C4-2B (cell line): ENCODE measurements at regions not wholly inside any gene's neighbourhood (a gene's known extent, or its start where the extent isn't known, plus 50 kb on each side); places are given as distances from the start of the nearest gene placed in this dataset.

Experiments used
- CTCF ChIP-seq: fragments of 450-650 bp; conservative IDR thresholded peaks from 2 replicates; pipeline ENCODE4 v1.5.1; 2017; ENCODE audit warnings: mild to moderate bottlenecking
- ZFX ChIP-seq: fragments of 450-650 bp; IDR thresholded peaks from 2 replicates; pipeline ENCODE4 v1.6.1; 2017

GRCh38 chr17:53149316-53149715, 673.4 kb upstream of the KIF2B start:
- TF ChIP-seq CTCF, result no peak
- no peak for TF ChIP-seq ZFX
